HG02938 (cell line): ENCODE measurements at regions not wholly inside any gene's neighbourhood (a gene's known extent, or its start where the extent isn't known, plus 50 kb on each side); places are given as distances from the start of the nearest gene placed in this dataset.
"Not testable (repeated sequence)": the region's sequence is repeated elsewhere in the genome, so short reads cannot be mapped to it uniquely, and the experiment has no call there.

Experiments
- ATAC-seq: cut with Tn5 transposase; IDR thresholded peaks from one replicate; pipeline ENCODE4 v1.9.1; 2021; ENCODE audit warnings: mild to moderate bottlenecking, moderate library complexity; ENCODE audit not compliant: unreplicated experiment

DNA sequence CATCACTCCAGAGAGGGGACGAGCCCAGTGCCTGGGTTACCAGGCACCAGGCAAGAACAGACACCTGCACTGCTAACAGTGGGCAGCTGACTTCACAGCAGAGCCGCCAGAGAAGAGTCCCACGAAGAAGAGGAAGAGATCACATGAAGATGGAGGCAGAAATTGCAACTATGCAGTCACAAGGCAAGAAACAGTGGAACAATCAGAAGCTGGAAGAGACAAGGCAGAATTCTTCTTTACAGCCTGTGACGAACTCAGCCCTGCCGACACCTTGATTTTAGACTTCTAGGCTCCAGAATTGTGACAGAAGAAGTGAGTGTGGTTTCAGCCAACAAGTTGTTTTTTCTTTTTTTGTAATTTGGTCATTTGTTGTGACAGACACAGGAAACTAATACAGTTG lies 59.2 kb downstream of the IL12A start:
- ATAC-seq, result no peak

- ATAC-seq, result no peak
These were observed 60.4 kb downstream of the IL12A start for GRCh38 chr3:160049038-160049437.

- ATAC-seq, result no peak
These were observed 60.9 kb downstream of the IL12A start for GRCh38 chr3:160049565-160049964.

DNA sequence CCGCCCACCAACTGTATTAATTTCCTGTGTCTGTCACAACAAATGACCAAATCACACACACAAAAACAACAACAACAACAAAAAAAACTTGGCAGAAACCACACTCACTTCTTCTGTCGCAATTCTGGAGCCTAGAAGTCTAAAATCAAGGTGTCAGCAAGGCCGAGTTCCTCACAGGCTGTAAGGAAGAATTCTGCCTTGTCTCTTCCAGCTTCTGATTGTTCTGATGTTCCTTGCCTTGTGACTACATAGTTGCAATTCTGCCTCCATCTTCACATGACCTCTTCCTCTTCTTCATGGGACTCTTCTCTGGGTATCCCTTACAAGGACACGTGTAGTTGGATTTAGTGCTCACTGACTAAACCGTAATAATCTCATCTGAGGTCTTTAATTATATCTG lies 61.4 kb downstream of the IL12A start:
- ATAC-seq, result no peak

DNA sequence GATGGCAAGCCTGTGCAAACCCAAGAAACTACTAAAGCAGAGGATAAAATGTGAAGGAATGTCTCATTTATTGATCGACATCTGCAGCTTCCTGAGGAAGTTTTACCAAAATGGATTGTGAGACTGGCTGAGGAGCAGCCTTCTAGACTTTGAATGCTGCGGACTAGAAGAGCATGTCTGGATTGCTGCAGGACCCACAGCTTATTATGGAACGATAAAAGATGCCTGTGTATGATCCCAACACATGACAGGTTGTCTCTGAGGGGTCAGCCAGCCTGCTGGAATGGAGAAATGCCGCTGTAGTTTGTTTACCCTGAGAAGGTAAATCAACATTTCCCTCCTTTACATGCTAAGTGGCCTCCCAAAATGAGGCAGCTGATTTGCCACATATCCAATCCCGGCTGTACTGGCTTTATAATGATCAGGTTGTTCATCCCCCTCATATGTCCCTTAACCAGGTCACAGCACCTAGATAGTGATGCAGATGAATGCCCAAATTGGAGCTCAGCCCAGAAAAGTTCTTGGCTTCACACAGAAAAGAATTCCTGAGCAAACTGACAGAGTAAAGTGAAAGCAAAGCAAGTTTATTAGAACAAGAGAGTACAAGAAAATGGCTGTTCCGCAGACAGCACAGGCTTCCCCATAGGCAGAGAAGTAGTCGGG lies 63.9 kb downstream of the IL12A start:
- ATAC-seq, result no peak

- no peak for ATAC-seq
These were observed 64.4 kb downstream of the IL12A start for GRCh38 chr3:160053048-160053391.

DNA sequence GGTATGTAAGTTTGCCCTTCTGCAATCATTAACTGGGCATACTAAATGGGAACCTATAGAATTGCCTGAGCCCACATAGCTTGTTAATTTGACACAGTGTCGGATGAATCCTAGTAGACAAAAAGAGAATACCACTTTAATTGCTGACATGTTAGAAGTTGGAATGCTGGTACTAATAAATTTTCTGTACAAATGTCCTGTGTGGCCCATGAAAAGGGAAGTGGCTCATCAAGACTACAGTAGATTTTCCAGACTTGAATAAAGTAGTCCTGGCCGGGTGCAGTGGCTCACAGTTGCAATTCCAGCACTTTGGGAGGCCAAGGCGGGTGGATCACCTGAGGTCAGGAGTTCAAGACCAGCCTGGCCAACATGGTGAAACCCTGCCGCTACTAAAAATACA lies 66.2 kb downstream of the IL12A start:
- not testable (repeated sequence) for ATAC-seq

- no peak for ATAC-seq
These were observed 67.0 kb downstream of the IL12A start for GRCh38 chr3:160055659-160056058.

GRCh38 chr3:160057331-160057730 lies 68.7 kb downstream of the IL12A start:
- no peak for ATAC-seq

GRCh38 chr3:160060409-160061027 lies 71.9 kb downstream of the IL12A start:
- no peak for ATAC-seq

GRCh38 chr3:160061525-160061924 lies 72.9 kb downstream of the IL12A start:
- ATAC-seq, result no peak

DNA sequence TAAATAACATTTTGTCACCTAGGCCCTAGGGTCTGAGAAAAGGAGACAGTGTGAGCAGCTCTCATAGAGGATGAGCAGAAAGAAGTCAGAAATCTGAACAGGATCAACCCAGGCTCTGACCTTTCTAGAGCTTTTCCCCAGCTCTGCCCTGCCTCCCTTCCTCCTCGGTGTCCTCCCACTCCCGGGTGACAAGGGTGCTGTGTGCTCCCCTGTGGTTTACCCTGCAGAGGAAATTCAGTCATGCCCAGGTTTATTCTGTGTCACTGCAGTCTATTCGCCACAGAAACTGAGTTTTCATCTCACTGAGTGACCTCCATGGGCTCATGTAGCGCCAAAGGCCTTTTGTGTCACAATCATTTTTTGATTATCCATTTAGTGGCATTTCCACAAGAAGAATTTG lies 76.6 kb downstream of the IL12A start:
- no peak for ATAC-seq

- no peak for ATAC-seq
These were observed 77.2 kb downstream of the IL12A start for GRCh38 chr3:160065786-160066185.

DNA sequence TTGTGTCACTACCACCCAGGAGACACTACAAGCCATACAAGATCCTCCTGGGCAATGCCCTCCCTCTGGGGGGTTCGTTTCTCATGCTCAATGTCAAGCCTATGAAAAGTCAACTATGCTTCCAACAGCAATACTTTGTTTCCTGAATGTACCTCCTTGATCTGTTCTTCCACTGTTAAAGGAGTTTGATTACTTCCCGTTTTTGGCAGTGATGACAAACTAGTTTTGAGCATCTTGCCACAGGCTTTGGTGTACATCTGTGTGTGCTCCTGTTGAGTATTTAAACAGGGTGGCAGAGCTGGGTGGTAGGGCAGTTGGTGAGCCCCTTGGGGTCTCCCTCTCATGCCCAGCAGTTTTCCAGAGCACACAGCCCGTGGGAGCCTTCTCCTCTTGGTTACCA lies 81.4 kb downstream of the IL12A start:
- no peak for ATAC-seq

- no peak for ATAC-seq
These were observed 87.9 kb downstream of the IL12A start for GRCh38 chr3:160076519-160076918.

DNA sequence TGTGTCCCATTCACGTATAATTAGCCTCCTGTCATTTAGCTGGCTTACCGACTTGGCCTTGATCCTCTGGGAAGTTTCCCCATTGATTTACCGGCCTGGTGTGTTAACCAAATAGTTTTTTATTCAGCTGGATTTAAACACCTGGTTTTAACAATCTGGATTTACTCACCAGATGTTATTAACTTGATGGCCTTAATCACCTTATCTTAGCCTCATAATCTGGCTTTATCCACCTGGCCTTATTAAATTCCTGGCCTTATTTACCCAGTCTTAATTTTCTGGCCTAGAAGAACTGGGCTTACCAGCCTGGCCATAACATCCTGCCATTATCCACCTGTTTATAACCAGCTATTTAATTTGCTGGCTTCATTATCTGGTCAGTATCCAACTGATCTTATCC lies 89.9 kb downstream of the IL12A start:
- ATAC-seq, result no peak

GRCh38 chr3:160081958-160082533 lies 93.4 kb downstream of the IL12A start:
- ATAC-seq, result no peak

DNA sequence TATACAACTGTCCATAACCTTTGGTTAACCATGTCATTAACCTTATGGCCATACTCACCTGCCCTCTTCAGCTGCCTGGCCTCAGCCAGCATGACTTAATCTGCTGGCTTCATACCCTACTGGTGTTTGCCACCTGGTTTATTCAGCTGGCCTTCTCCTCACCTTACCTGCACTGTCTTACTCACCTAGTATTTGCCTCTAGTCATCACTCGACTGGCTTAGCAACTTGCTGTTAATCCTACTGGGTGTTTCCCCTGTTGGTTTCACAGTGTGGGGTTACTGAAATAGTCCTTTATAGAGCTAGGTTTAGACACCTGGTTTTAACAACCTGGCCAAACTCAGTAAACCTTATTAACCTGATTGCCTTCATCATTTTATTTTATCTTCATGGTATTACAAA lies 96.4 kb downstream of the IL12A start:
- ATAC-seq, result no peak

DNA sequence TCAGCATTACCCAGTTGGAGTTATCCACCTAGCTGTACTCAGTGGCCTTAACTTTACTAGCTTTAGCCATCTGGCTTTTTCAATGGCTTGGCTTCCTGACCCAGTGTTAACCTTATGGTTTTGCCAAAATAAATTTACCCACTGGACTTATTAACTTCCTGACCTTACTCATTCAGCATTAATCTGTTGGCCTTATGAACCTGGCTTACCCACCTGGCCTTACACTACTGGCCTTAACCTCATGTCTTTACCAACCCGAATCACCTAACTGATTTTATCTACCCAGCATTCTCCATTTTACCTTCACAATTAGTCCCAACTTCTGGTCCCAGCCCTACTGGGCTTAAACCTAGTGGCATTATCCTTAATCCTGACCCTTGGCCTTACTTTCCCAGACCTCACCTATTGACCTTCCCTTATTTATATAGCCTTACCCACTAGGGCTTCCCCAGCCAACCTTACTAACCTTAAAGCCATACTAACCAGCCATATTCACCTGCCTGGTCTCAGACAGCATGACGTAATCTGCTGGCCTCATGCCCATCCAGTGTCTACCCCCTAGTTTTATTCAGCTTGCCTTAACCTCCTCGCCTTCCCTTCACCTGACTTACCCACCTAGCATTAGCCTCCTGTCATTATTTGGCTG lies 100.0 kb downstream of the IL12A start:
- ATAC-seq, result no peak

DNA sequence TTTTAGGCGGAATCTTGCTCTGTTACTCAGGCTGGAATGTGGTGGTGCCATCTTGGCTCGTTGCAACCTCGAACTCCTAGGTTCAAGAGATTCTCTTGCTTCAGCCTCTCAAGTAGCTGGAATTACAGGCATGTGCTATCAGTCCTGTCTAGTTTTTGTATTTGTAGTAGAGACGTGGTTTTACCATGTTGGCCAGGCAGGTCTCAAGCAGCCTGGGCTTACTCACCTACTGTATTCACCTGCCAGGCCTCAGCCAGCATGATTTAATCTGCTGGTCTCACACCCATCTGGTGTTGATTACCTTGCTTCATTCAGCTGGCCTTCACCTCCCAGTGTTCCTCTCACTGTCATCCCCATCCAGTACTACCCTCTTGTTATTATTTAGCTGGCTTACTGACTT lies 102.0 kb downstream of the IL12A start:
- ATAC-seq, result no peak

DNA sequence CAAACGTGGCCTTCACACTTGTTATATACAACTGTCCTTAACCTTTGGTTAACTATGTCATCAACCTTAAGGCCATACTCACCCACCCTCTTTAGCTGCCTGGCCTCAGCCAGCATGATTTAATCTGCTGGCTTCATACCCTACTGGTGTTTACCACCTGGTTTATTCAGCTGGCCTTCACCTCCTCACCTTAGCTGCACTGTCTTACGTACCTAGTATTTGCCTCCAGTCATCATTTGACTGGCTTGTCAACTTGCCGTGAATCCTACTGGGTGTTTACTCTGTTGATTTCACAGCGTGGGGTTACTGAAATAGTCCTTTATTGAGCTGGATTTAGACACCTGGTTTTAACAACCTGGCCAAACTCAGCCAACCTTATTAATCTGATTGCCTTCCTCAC lies 102.8 kb downstream of the IL12A start:
- no peak for ATAC-seq

GRCh38 chr3:160092760-160093159 lies 104.1 kb downstream of the IL12A start:
- ATAC-seq, result no peak
